Osteocyte (in vitro differentiated cells): ENCODE measurements at regions not wholly inside any gene's neighbourhood (a gene's known extent, or its start where the extent isn't known, plus 50 kb on each side); places are given as distances from the start of the nearest gene placed in this dataset.

Source experiments
- DNase-seq: peaks from one replicate; pipeline ENCODE4 v3.0.0; 2021; ENCODE audit warnings: mixed read lengths; ENCODE audit not compliant: unreplicated experiment; ENCODE audit errors: extremely low spot score
- H3K27ac Mint-ChIP-seq: one replicate; pipeline ENCODE4 v1.8.0; 2021; ENCODE audit warnings: mild to moderate bottlenecking, mixed read lengths; ENCODE audit not compliant: unreplicated experiment
- H3K27me3 Mint-ChIP-seq: one replicate; pipeline ENCODE4 v1.8.0; 2021; ENCODE audit warnings: mixed read lengths; ENCODE audit not compliant: unreplicated experiment
- H3K36me3 Mint-ChIP-seq: one replicate; pipeline ENCODE4 v1.8.0; 2021; ENCODE audit warnings: mixed read lengths; ENCODE audit not compliant: unreplicated experiment
- H3K4me1 Mint-ChIP-seq: one replicate; pipeline ENCODE4 v1.8.0; 2021; ENCODE audit warnings: mixed read lengths; ENCODE audit not compliant: unreplicated experiment
- H3K4me3 Mint-ChIP-seq: one replicate; pipeline ENCODE4 v1.8.0; 2021; ENCODE audit warnings: mild to moderate bottlenecking, moderate library complexity, mixed read lengths; ENCODE audit not compliant: unreplicated experiment
- H3K9me3 Mint-ChIP-seq: one replicate; pipeline ENCODE4 v1.8.0; 2021; ENCODE audit warnings: mixed read lengths; ENCODE audit not compliant: unreplicated experiment
- CTCF ChIP-seq: fragments of 200-600 bp; sonication (generic); IDR thresholded peaks from 2 replicates; pipeline ENCODE4 v1.5.0; 2021; ENCODE audit warnings: antibody characterized with exemption, mild to moderate bottlenecking, moderate library complexity

GRCh38 chr2:176526995-176527901 is 258.0 kb downstream of the MTX2 start:
- no peak for DNase-seq
- Mint-ChIP-seq H3K4me3 (no peak overlapping the region), H3K27ac (no peak overlapping the region), H3K4me1 (no peaks in the 10 kb centered on the region), H3K27me3 (peaks cover 19% of the 10 kb centered on the region), H3K9me3 (no peaks in the 10 kb centered on the region), H3K36me3 (no peaks in the 10 kb centered on the region)
- TF ChIP-seq CTCF = no peak

- Mint-ChIP-seq H3K27me3 (peaks cover 9% of the 10 kb centered on the region), H3K9me3 (no peaks in the 10 kb centered on the region), H3K4me3 (no peak overlapping the region), H3K36me3 (no peaks in the 10 kb centered on the region), H3K27ac (no peak overlapping the region), H3K4me1 (no peaks in the 10 kb centered on the region)
- no peak for DNase-seq
- no peak for TF ChIP-seq CTCF
These were observed 262.4 kb downstream of the MTX2 start for GRCh38 chr2:176531608-176532007.

GRCh38 chr2:176533505-176534193 is 264.4 kb downstream of the MTX2 start:
- no peak for DNase-seq
- Mint-ChIP-seq H3K4me3 (no peak overlapping the region), H3K36me3 (no peaks in the 10 kb centered on the region), H3K9me3 (no peaks in the 10 kb centered on the region), H3K27ac (no peak overlapping the region), H3K27me3 (peaks cover 12% of the 10 kb centered on the region), H3K4me1 (no peaks in the 10 kb centered on the region)
- TF ChIP-seq CTCF = no peak

- Mint-ChIP-seq H3K27me3 (peaks cover 13% of the 10 kb centered on the region), H3K36me3 (no peaks in the 10 kb centered on the region), H3K27ac (no peak overlapping the region), H3K4me3 (no peak overlapping the region), H3K9me3 (no peaks in the 10 kb centered on the region), H3K4me1 (no peaks in the 10 kb centered on the region)
- DNase-seq = no peak
- TF ChIP-seq CTCF = no peak
These were observed 265.7 kb downstream of the MTX2 start for GRCh38 chr2:176534798-176535466.
